B cell (primary cell): ENCODE measurements at regions not wholly inside any gene's neighbourhood (a gene's known extent, or its start where the extent isn't known, plus 50 kb on each side); places are given as distances from the start of the nearest gene placed in this dataset.

Source experiments
- ATAC-seq: fragments of 200-7000 bp; cut with Tn5 transposase; one replicate; pipeline ENCODE4 v1.10.0; 2021; ENCODE audit warnings: low read depth, mild to moderate bottlenecking, moderate number of reproducible peaks, moderate library complexity
- CTCF ChIA-PET: fragments of 350-600 bp; sonication (Branson Sonifier 250); formaldehyde crosslinking; loops from one replicate; lab custom pipeline; 2021; ENCODE audit warnings: antibody characterized with exemption, inconsistent platforms; lab: Charles Lee
- POLR2A ChIA-PET: fragments of 350-600 bp; sonication (Branson Sonifier 250); formaldehyde crosslinking; loops from one replicate; lab custom pipeline; 2021; ENCODE audit warnings: antibody characterized with exemption; lab: Charles Lee
- DNase-seq: peaks from one replicate; pipeline ENCODE4 v3.0.0; 2013
- H2AFZ ChIP-seq: 2 replicates; pipeline ENCODE4 v1.6.1; 2012; ENCODE audit warnings: mild to moderate bottlenecking, low read depth, low read length; ENCODE audit not compliant: insufficient read depth, poor library complexity, severe bottlenecking
- H3K27ac ChIP-seq, 2 donors: 1 replicate in 1 of 2; 2 replicates in 1 of 2; pipeline ENCODE4 v1.5.1; 2012 to 2013; ENCODE audit warnings: low read length in 2 of 2, mild to moderate bottlenecking in 2 of 2, moderate library complexity in 1 of 2
- H3K27me3 ChIP-seq, 4 experiments: fragments of 200-600 bp in 1 of 4; sonication (generic) in 1 of 4; replicated peaks in 1 of 4; 1 replicate in 2 of 4; 2 replicates in 2 of 4; pipeline versions ENCODE4 v1.6.1 to v1.7.0; 2013 to 2016; ENCODE audit warnings: low read length in 3 of 4, mild to moderate bottlenecking in 2 of 4, mixed read lengths in 1 of 4, moderate library complexity in 1 of 4; ENCODE audit not compliant: insufficient read depth in 4 of 4, control insufficient read depth in 3 of 4; ENCODE audit errors: control extremely low read depth in 1 of 4
- H3K36me3 ChIP-seq, 2 experiments: replicated peaks in 1 of 2; 1 replicate in 1 of 2; 2 replicates in 1 of 2; pipeline versions ENCODE4 v1.6.1 to v1.7.1; 2013; ENCODE audit warnings: low read length in 1 of 2; ENCODE audit not compliant: insufficient read depth in 2 of 2, control insufficient read depth in 1 of 2; ENCODE audit errors: control extremely low read depth in 1 of 2, extremely low read depth in 1 of 2
- H3K4me1 ChIP-seq, 2 donors: fragments of 200-600 bp in 1 of 2; sonication (generic) in 1 of 2; 1 replicate in 1 of 2; 2 replicates in 1 of 2; pipeline versions ENCODE4 v1.5.1 to v1.6.1; 2013 to 2017; ENCODE audit warnings: low read length in 2 of 2; ENCODE audit not compliant: control insufficient read depth in 2 of 2, insufficient read depth in 2 of 2
- H3K4me2 ChIP-seq: replicated peaks from 2 replicates; pipeline ENCODE3; 2012; ENCODE audit warnings: mild to moderate bottlenecking, low read depth, low read length; ENCODE audit not compliant: poor library complexity, severe bottlenecking
- H3K4me3 ChIP-seq, 5 experiments: fragments of 200-600 bp in 1 of 5; sonication (generic) in 1 of 5; 1 replicate in 3 of 5; 2 replicates in 2 of 5; pipeline versions ENCODE4 v1.5.1 to v1.7.0; 2011 to 2016; ENCODE audit warnings: low read length in 4 of 5, mild to moderate bottlenecking in 4 of 5, low read depth in 2 of 5, control low read depth in 1 of 5, moderate library complexity in 1 of 5; ENCODE audit not compliant: insufficient read depth in 1 of 5; ENCODE audit errors: control extremely low read depth in 1 of 5, extremely low read depth in 1 of 5
- H3K79me2 ChIP-seq: fragments of 200-600 bp; sonication (generic); one replicate; pipeline ENCODE4 v1.6.0; 2016; ENCODE audit warnings: low read length; ENCODE audit not compliant: control insufficient read depth, insufficient read depth
- H3K9ac ChIP-seq: fragments of 200-600 bp; sonication (generic); 2 replicates; pipeline ENCODE4 v1.6.1; 2017; ENCODE audit warnings: mild to moderate bottlenecking, low read length, moderate library complexity
- H3K9me3 ChIP-seq, 3 donors: one replicate each; pipeline versions ENCODE4 v1.6.1 to v1.7.1; 2013; ENCODE audit warnings: low read length in 2 of 3; ENCODE audit not compliant: control insufficient read depth in 2 of 3, insufficient read depth in 1 of 3; ENCODE audit errors: control extremely low read depth in 1 of 3
- H4K20me1 ChIP-seq: 2 replicates; pipeline ENCODE4 v1.6.0; 2012; ENCODE audit warnings: mild to moderate bottlenecking, low read length; ENCODE audit not compliant: insufficient read depth, control insufficient read depth, poor library complexity, severe bottlenecking
- H3K27ac Mint-ChIP-seq: one replicate; pipeline ENCODE4 v1.8.0; 2021; ENCODE audit warnings: mixed read lengths
- H3K27me3 Mint-ChIP-seq: one replicate; pipeline ENCODE4 v1.8.0; 2021; ENCODE audit warnings: mixed read lengths
- H3K4me1 Mint-ChIP-seq: one replicate; pipeline ENCODE4 v1.8.0; 2021; ENCODE audit warnings: mixed read lengths
- H3K4me3 Mint-ChIP-seq: one replicate; pipeline ENCODE4 v1.8.0; 2021; ENCODE audit warnings: mixed read lengths
- H3K9me3 Mint-ChIP-seq: one replicate; pipeline ENCODE4 v1.8.0; 2022; ENCODE audit warnings: mixed read lengths; ENCODE audit not compliant: insufficient read depth
- CTCF ChIP-seq: fragments of 200-600 bp; IDR thresholded peaks from one replicate; pipeline ENCODE4 v1.8.0; 2022; ENCODE audit warnings: antibody characterized with exemption, mild to moderate bottlenecking
- EZH2 ChIP-seq: IDR thresholded peaks from 2 replicates; pipeline ENCODE4 v1.6.1; 2012; ENCODE audit warnings: borderline replicate concordance, low read depth, mild to moderate bottlenecking, moderate library complexity, low read length; ENCODE audit not compliant: insufficient read depth, poor library complexity, severe bottlenecking
- WGBS: methylation state at CpG from one replicate; pipeline ENCODE4 v1.1.5; 2013; ENCODE audit warnings: missing lambda C conversion rate; ENCODE audit not compliant: insufficient coverage; 5-methylcytosine and 5-hydroxymethylcytosine counted together
- intact Hi-C: fragments of 100-400 bp; cut with micrococcal nuclease; formaldehyde crosslinking; loops from one replicate; pipeline ENCODE4 v1.10.0; 2022

DNA sequence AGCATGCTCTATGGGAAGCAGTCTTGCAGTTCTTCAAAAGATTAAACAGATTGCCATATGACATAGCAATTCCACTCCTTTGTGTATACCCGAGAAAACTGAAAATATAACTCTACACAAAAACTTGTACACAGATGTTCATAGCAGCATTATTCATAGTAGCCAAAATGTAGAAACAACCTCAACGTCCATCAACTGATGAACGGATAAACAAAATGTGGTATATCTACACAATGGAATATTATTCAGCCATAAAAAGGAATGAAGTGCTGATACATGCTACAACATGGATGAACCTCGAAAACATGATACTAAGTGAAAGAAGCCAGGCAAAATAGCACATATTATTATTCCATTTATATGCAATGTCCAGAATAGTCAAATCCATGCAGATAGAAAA lies 221.2 kb upstream of the PSMD7 start:
- no peaks in the 10 kb centered on the region for H3K79me2 ChIP-seq
- CTCF ChIA-PET, result no interaction called here

GRCh38 chr16:74073456-74073855 lies 223.2 kb upstream of the PSMD7 start:
- Histone ChIP-seq H3K27ac (no peak overlapping the region), H3K4me1 (no peaks in the 10 kb centered on the region), H3K27me3 (no peaks in the 10 kb centered on the region), H4K20me1 (no peaks in the 10 kb centered on the region), H3K9me3 (peaks cover 0 to 6% (median 5%) of the 10 kb centered on the region in 3 donors), H3K9ac (no peak overlapping the region), H3K79me2 (no peaks in the 10 kb centered on the region), H3K4me3 (no peak overlapping the region), H2AFZ (no peak overlapping the region), H3K36me3 (no peaks in the 10 kb centered on the region), H3K4me2 (no peak overlapping the region)
- Mint-ChIP-seq H3K4me3 (no peak overlapping the region), H3K9me3 (peaks cover 11% of the 10 kb centered on the region), H3K27ac (no peak overlapping the region), H3K27me3 (no peaks in the 10 kb centered on the region), H3K4me1 (no peaks in the 10 kb centered on the region)
- TF ChIP-seq CTCF (no peak), EZH2 (no peak)
- CTCF ChIA-PET, result no interaction called here
- ATAC-seq, result no peak
- WGBS, result 100% methylated on average over 2 of the region's 3 CpGs
- intact Hi-C loops, result no loop called here
- no peak for DNase-seq
- POLR2A ChIA-PET, result no interaction called here

More for the DNA sequence above, 221.2 kb upstream of the PSMD7 start:
- Histone ChIP-seq H3K9ac (no peak overlapping the region), H3K27me3 (no peaks in the 10 kb centered on the region), H3K4me1 (no peaks in the 10 kb centered on the region), H3K9me3 (peaks cover 0 to 6% (median 5%) of the 10 kb centered on the region in 3 donors), H3K4me3 (no peak overlapping the region), H2AFZ (no peak overlapping the region), H3K36me3 (no peaks in the 10 kb centered on the region), H3K27ac (no peak overlapping the region), H4K20me1 (no peaks in the 10 kb centered on the region), H3K4me2 (no peak overlapping the region)
- 100% methylated on average over 1 of the region's 4 CpGs for WGBS
- POLR2A ChIA-PET, result no interaction called here
- TF ChIP-seq CTCF (no peak), EZH2 (no peak)
- intact Hi-C loops, result no loop called here
- no peaks in the 10 kb centered on the region for H3K4me1 Mint-ChIP-seq
- no peaks in the 10 kb centered on the region for H3K27me3 Mint-ChIP-seq
- no peak overlapping the region for H3K4me3 Mint-ChIP-seq
- H3K9me3 Mint-ChIP-seq, result peaks cover 11% of the 10 kb centered on the region
- DNase-seq (no peak), ATAC-seq (no peak)
- no peak overlapping the region for H3K27ac Mint-ChIP-seq
